HCT116 (cell line): ENCODE measurements at regions not wholly inside any gene's neighbourhood (a gene's known extent, or its start where the extent isn't known, plus 50 kb on each side); places are given as distances from the start of the nearest gene placed in this dataset.

Experiments
- EGR1 ChIP-seq: IDR thresholded peaks from 2 replicates; pipeline ENCODE4 v1.6.1; 2012; ENCODE audit warnings: low read depth
- EZH2 ChIP-seq: fragments of 200-600 bp; sonication (generic); IDR thresholded peaks from 2 replicates; pipeline ENCODE4 v1.6.1; 2017; ENCODE audit warnings: antibody characterized with exemption, mixed run types
- JUND ChIP-seq: IDR thresholded peaks from 2 replicates; pipeline ENCODE4 v1.6.1; 2012
- POLR2A ChIP-seq: IDR thresholded peaks from 2 replicates; pipeline ENCODE4 v1.7.0; 2011; ENCODE audit warnings: borderline replicate concordance; ENCODE audit not compliant: insufficient read depth, insufficient read length; ENCODE audit errors: extremely low read depth
- POLR2AphosphoS5 ChIP-seq: IDR thresholded peaks from 2 replicates; pipeline ENCODE4 v1.6.1; 2011; ENCODE audit warnings: mild to moderate bottlenecking, low read depth, low read length, moderate library complexity
- REST ChIP-seq: IDR thresholded peaks from 2 replicates; pipeline ENCODE4 v1.6.1; 2012; ENCODE audit warnings: low read depth
- SP1 ChIP-seq: IDR thresholded peaks from 2 replicates; pipeline ENCODE4 v1.6.1; 2012; ENCODE audit warnings: low read depth
- TCF7L2 ChIP-seq: IDR thresholded peaks from 2 replicates; pipeline ENCODE4 v1.7.0; 2011; ENCODE audit warnings: borderline replicate concordance, inconsistent platforms; ENCODE audit not compliant: insufficient read depth, insufficient read length; ENCODE audit errors: extremely low read depth
- YY1 ChIP-seq: IDR thresholded peaks from 2 replicates; pipeline ENCODE4 v1.6.1; 2011; ENCODE audit warnings: low read length, low read depth, moderate library complexity, mild to moderate bottlenecking; ENCODE audit not compliant: insufficient replicate concordance; ENCODE audit errors: extremely low read depth
- ZFX ChIP-seq: fragments of 450-650 bp; IDR thresholded peaks from 2 replicates; pipeline ENCODE4 v1.6.1; 2017
- TF ChIP-seq, protein P1 (sequence below), 3 experiments: fragments of 200-600 bp in 1 of 3; sonication (generic) in 1 of 3; IDR thresholded peaks in 2 of 3; conservative IDR thresholded peaks in 1 of 3; 2 replicates each; pipeline ENCODE4 v1.5.1; 2012 to 2017; ENCODE audit warnings: low read depth in 2 of 3, low read length in 2 of 3, antibody characterized with exemption in 1 of 3, borderline replicate concordance in 1 of 3, control low read depth in 1 of 3, mild to moderate bottlenecking in 1 of 3, mixed read lengths in 1 of 3, mixed run types in 1 of 3, moderate library complexity in 1 of 3; ENCODE audit not compliant: insufficient read depth in 1 of 3

DNA sequence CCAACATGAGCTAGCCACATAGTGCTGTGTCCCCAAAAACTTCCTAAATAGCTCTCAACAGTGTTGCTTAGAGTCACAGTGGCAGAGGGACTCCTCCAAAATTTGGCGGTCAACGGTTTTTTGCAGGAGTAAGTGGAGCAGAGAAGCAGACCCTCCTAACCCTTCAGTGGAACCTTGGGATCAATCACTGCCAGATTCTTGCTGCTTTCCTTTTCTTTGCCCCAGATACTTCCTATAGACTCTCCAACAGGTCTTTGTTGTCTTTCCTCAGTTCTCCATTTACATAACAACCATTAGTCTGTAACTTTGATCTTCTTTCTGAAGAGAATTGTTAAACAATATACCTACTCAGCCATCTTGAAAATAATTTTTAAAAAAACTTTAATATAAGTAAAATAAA is 556.1 kb downstream of the BRINP3 start:
- TF ChIP-seq, protein P1, sequence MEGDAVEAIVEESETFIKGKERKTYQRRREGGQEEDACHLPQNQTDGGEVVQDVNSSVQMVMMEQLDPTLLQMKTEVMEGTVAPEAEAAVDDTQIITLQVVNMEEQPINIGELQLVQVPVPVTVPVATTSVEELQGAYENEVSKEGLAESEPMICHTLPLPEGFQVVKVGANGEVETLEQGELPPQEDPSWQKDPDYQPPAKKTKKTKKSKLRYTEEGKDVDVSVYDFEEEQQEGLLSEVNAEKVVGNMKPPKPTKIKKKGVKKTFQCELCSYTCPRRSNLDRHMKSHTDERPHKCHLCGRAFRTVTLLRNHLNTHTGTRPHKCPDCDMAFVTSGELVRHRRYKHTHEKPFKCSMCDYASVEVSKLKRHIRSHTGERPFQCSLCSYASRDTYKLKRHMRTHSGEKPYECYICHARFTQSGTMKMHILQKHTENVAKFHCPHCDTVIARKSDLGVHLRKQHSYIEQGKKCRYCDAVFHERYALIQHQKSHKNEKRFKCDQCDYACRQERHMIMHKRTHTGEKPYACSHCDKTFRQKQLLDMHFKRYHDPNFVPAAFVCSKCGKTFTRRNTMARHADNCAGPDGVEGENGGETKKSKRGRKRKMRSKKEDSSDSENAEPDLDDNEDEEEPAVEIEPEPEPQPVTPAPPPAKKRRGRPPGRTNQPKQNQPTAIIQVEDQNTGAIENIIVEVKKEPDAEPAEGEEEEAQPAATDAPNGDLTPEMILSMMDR (IDR thresholded peaks at IDR 0.05 in 2 of 3, conservative IDR thresholded peaks at IDR 0.05 in 1 of 3; ENCODE audit: borderline replicate concordance in 1 of 3, insufficient read depth in 1 of 3, low read depth in 2 of 3, low read length in 2 of 3), result no peak
- TF ChIP-seq TCF7L2 (no peak), EGR1 (no peak), POLR2AphosphoS5 (no peak), JUND (no peak), EZH2 (no peak), REST (no peak), YY1 (no peak), ZFX (no peak), POLR2A (no peak), SP1 (no peak)
